Prostate gland (tissue), 2 donors: ENCODE measurements at regions not wholly inside any gene's neighbourhood (a gene's known extent, or its start where the extent isn't known, plus 50 kb on each side); places are given as distances from the start of the nearest gene placed in this dataset.

Source experiments
- POLR2A ChIP-seq: fragments of 450-650 bp; IDR thresholded peaks from one replicate; pipeline ENCODE4 v1.6.1; 2016; ENCODE audit warnings: antibody characterized with exemption, mild to moderate bottlenecking
- POLR2AphosphoS5 ChIP-seq: sonication (generic); formaldehyde crosslinking; IDR thresholded peaks from one replicate; pipeline ENCODE4 v1.6.1; 2017; ENCODE audit warnings: antibody characterized with exemption
- TF ChIP-seq, protein P1 (sequence below), 4 experiments: fragments of 200-600 bp in 2 of 4; fragments of 450-650 bp in 2 of 4; sonication (generic) in 2 of 4; IDR thresholded peaks; 1 replicate in 3 of 4; 2 replicates in 1 of 4; pipeline ENCODE4 v1.5.1; 2016 to 2019; ENCODE audit warnings: antibody characterized with exemption in 4 of 4, mild to moderate bottlenecking in 2 of 4, moderate library complexity in 2 of 4

DNA sequence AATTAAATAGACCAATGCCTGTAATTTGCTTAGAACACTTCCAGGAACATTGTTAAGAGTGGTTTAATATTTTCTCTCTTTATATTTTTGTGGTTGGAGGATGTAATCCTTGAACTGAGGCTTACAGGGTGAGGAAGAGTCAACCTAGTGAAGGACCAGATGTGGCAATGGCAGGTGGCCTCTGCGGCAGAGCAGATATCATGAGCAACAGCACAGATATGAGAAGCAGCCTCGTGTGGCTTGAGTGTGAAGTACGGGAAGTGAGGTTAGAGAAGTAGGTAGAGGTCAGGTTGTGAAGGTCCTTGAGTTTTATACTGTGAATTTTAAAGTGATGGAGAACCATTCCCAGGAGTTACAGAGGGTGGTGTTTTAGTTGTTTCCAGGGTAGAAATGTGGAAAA, 417.6 kb upstream of the SUCLG2 start:
- TF ChIP-seq, protein P1, sequence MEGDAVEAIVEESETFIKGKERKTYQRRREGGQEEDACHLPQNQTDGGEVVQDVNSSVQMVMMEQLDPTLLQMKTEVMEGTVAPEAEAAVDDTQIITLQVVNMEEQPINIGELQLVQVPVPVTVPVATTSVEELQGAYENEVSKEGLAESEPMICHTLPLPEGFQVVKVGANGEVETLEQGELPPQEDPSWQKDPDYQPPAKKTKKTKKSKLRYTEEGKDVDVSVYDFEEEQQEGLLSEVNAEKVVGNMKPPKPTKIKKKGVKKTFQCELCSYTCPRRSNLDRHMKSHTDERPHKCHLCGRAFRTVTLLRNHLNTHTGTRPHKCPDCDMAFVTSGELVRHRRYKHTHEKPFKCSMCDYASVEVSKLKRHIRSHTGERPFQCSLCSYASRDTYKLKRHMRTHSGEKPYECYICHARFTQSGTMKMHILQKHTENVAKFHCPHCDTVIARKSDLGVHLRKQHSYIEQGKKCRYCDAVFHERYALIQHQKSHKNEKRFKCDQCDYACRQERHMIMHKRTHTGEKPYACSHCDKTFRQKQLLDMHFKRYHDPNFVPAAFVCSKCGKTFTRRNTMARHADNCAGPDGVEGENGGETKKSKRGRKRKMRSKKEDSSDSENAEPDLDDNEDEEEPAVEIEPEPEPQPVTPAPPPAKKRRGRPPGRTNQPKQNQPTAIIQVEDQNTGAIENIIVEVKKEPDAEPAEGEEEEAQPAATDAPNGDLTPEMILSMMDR (IDR thresholded peaks at IDR 0.05), result no peak
- TF ChIP-seq POLR2AphosphoS5 (no peak), POLR2A (no peak)
